GM23338 (cell line): ENCODE measurements at regions not wholly inside any gene's neighbourhood (a gene's known extent, or its start where the extent isn't known, plus 50 kb on each side); places are given as distances from the start of the nearest gene placed in this dataset.

Experiments
- CTCF ChIP-seq, 2 experiments: fragments of 200-600 bp in 1 of 2; sonication (generic) in 1 of 2; conservative IDR thresholded peaks; 2 replicates each; pipeline versions ENCODE4 v1.5.1 to v1.6.1; 2016 to 2017; ENCODE audit warnings: antibody characterized with exemption in 2 of 2, low read depth in 2 of 2, mild to moderate bottlenecking in 2 of 2, moderate library complexity in 1 of 2
- EZH2 ChIP-seq: fragments of 200-600 bp; sonication (generic); IDR thresholded peaks from one replicate; pipeline ENCODE4 v1.8.0; 2017; ENCODE audit warnings: antibody characterized with exemption, mild to moderate bottlenecking, low read depth; ENCODE audit not compliant: unreplicated experiment
- EZH2phosphoT487 ChIP-seq: fragments of 200-600 bp; sonication (generic); IDR thresholded peaks from one replicate; pipeline ENCODE4 v1.8.1; 2018; ENCODE audit warnings: antibody characterized with exemption; ENCODE audit not compliant: unreplicated experiment
- POLR2AphosphoS5 ChIP-seq: IDR thresholded peaks from 2 replicates; pipeline ENCODE4 v1.6.1; 2016; ENCODE audit warnings: antibody characterized with exemption, low read depth
- TF ChIP-seq, protein P1 (sequence below): IDR thresholded peaks from one replicate; pipeline ENCODE4 v1.6.1; 2018; ENCODE audit warnings: antibody characterized with exemption; ENCODE audit not compliant: unreplicated experiment
- TF ChIP-seq, protein P2 (sequence below): IDR thresholded peaks from 2 replicates; pipeline ENCODE4 v1.6.1; 2016; ENCODE audit warnings: antibody characterized with exemption

- TF ChIP-seq CTCF (conservative IDR thresholded peaks at IDR 0.05; ENCODE audit: low read depth in 2 of 2) = no peak
- TF ChIP-seq, protein P1, sequence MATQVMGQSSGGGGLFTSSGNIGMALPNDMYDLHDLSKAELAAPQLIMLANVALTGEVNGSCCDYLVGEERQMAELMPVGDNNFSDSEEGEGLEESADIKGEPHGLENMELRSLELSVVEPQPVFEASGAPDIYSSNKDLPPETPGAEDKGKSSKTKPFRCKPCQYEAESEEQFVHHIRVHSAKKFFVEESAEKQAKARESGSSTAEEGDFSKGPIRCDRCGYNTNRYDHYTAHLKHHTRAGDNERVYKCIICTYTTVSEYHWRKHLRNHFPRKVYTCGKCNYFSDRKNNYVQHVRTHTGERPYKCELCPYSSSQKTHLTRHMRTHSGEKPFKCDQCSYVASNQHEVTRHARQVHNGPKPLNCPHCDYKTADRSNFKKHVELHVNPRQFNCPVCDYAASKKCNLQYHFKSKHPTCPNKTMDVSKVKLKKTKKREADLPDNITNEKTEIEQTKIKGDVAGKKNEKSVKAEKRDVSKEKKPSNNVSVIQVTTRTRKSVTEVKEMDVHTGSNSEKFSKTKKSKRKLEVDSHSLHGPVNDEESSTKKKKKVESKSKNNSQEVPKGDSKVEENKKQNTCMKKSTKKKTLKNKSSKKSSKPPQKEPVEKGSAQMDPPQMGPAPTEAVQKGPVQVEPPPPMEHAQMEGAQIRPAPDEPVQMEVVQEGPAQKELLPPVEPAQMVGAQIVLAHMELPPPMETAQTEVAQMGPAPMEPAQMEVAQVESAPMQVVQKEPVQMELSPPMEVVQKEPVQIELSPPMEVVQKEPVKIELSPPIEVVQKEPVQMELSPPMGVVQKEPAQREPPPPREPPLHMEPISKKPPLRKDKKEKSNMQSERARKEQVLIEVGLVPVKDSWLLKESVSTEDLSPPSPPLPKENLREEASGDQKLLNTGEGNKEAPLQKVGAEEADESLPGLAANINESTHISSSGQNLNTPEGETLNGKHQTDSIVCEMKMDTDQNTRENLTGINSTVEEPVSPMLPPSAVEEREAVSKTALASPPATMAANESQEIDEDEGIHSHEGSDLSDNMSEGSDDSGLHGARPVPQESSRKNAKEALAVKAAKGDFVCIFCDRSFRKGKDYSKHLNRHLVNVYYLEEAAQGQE = no peak
- TF ChIP-seq POLR2AphosphoS5 = no peak
- TF ChIP-seq EZH2phosphoT487 = no peak
- no peak for TF ChIP-seq EZH2
- TF ChIP-seq, protein P2, sequence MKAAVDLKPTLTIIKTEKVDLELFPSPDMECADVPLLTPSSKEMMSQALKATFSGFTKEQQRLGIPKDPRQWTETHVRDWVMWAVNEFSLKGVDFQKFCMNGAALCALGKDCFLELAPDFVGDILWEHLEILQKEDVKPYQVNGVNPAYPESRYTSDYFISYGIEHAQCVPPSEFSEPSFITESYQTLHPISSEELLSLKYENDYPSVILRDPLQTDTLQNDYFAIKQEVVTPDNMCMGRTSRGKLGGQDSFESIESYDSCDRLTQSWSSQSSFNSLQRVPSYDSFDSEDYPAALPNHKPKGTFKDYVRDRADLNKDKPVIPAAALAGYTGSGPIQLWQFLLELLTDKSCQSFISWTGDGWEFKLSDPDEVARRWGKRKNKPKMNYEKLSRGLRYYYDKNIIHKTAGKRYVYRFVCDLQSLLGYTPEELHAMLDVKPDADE = no peak
Observed at GRCh38 chr4:24236120-24236519, 346.3 kb upstream of the PPARGC1A start.
